Caco-2 (cell line): ENCODE measurements at regions not wholly inside any gene's neighbourhood (a gene's known extent, or its start where the extent isn't known, plus 50 kb on each side); places are given as distances from the start of the nearest gene placed in this dataset.

Experiments used
- BruUV-seq: library from RNA; stranded (reverse); fragments of 400-500 nt; replicated peaks from 2 replicates; lab custom pipeline; 2021; lab: Mats Ljungman, UMichigan
- CTCF ChIA-PET: fragments of 300-600 bp; sonication (Branson Sonifier 250); formaldehyde crosslinking; loops from one replicate; lab custom pipeline; 2022; ENCODE audit warnings: antibody characterized with exemption; lab: Charles Lee
- POLR2A ChIA-PET: fragments of 300-600 bp; sonication (Branson Sonifier 250); formaldehyde crosslinking; loops from one replicate; lab custom pipeline; 2022; ENCODE audit warnings: antibody characterized with exemption; lab: Charles Lee
- DNase-seq, 2 experiments: peaks; one replicate each; pipeline versions ENCODE4 v3.0.0 to v3.0.0-alpha.2; 2020 to 2022
- H3K27me3 ChIP-seq: replicated peaks from 2 replicates; pipeline ENCODE4 v1.6.0; 2011; ENCODE audit warnings: low read length; ENCODE audit not compliant: control insufficient read depth, insufficient read depth
- H3K36me3 ChIP-seq: 2 replicates; pipeline ENCODE4 v1.5.1; 2011; ENCODE audit warnings: low read length; ENCODE audit not compliant: control insufficient read depth, insufficient read depth
- H3K4me1 ChIP-seq: fragments of 250-450 bp; sonication (Bioruptor Pico); 2 replicates; pipeline ENCODE4 v1.5.1; 2020; ENCODE audit warnings: mild to moderate bottlenecking
- H3K4me3 ChIP-seq: 2 replicates; pipeline ENCODE4 v1.5.1; 2011; ENCODE audit warnings: low read depth, mild to moderate bottlenecking, control low read depth, low read length
- H3K9me3 ChIP-seq: fragments of 250-450 bp; sonication (Bioruptor Pico); 2 replicates; pipeline ENCODE4 v1.5.1; 2020; ENCODE audit warnings: mild to moderate bottlenecking, moderate library complexity
- H3K27ac Mint-ChIP-seq: one replicate; pipeline ENCODE4 v1.8.0; 2022; ENCODE audit warnings: mixed read lengths; ENCODE audit not compliant: unreplicated experiment
- H3K27me3 Mint-ChIP-seq: one replicate; pipeline ENCODE4 v1.8.0; 2022; ENCODE audit warnings: mixed read lengths; ENCODE audit not compliant: insufficient read depth, unreplicated experiment
- H3K36me3 Mint-ChIP-seq: one replicate; pipeline ENCODE4 v1.8.0; 2022; ENCODE audit warnings: mild to moderate bottlenecking, mixed read lengths; ENCODE audit not compliant: insufficient read depth, unreplicated experiment
- H3K4me1 Mint-ChIP-seq: one replicate; pipeline ENCODE4 v1.8.0; 2022; ENCODE audit warnings: low read depth, mixed read lengths; ENCODE audit not compliant: unreplicated experiment
- H3K4me3 Mint-ChIP-seq: one replicate; pipeline ENCODE4 v1.8.0; 2022; ENCODE audit warnings: mild to moderate bottlenecking, moderate library complexity, mixed read lengths; ENCODE audit not compliant: unreplicated experiment
- H3K9me3 Mint-ChIP-seq: one replicate; pipeline ENCODE4 v1.8.0; 2022; ENCODE audit warnings: mixed read lengths; ENCODE audit not compliant: unreplicated experiment
- intact Hi-C: fragments of 100-400 bp; cut with micrococcal nuclease; formaldehyde crosslinking; loops from one replicate; pipeline ENCODE4 v1.10.0; 2022; ENCODE audit not compliant: unreplicated experiment
- TF ChIP-seq, protein P1 (sequence below), 2 experiments: fragments of 200-600 bp in 1 of 2; IDR thresholded peaks; 1 replicate in 1 of 2; 2 replicates in 1 of 2; pipeline versions ENCODE4 v1.5.1 to v1.8.0; 2011 to 2022; ENCODE audit warnings: antibody characterized with exemption in 1 of 2, control low read depth in 1 of 2, inconsistent platforms in 1 of 2, low read depth in 1 of 2, low read length in 1 of 2, mild to moderate bottlenecking in 1 of 2, moderate library complexity in 1 of 2; ENCODE audit not compliant: insufficient read depth in 1 of 2, severe bottlenecking in 1 of 2, unreplicated experiment in 1 of 2

DNA sequence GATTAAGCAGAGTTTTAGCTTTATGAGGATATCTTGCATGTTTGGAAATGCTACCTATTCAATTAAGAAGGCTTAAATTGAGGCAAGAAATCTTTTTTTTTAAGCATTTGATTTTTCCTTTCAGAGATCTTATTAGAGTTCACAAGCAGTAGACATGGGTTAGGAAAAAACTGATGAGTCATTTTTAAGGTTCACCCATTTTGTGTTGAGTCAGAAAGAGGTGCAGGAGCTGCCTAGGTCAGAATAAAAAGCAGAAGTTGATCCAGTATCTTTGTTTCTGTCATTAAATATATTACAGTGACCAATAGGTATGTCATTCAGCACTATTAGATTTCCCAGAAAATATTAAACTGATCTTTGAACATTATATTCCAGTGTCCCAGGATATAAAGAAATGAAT, 306.8 kb downstream of the LMBRD1 start:
- Mint-ChIP-seq H3K27me3 (no peaks in the 10 kb centered on the region), H3K27ac (no peak overlapping the region), H3K9me3 (peaks cover 10% of the 10 kb centered on the region), H3K36me3 (no peaks in the 10 kb centered on the region), H3K4me3 (no peak overlapping the region), H3K4me1 (no peaks in the 10 kb centered on the region)
- no TSS peak for BruUV-seq
- intact Hi-C loops, result loop anchor here (10.0 kb wide), 1 partner anchor 615 kb away; no protein-coding TSS in a partner anchor
- Histone ChIP-seq H3K36me3 (no peaks in the 10 kb centered on the region), H3K9me3 (peaks cover 9% of the 10 kb centered on the region; the same call in 1 of the 2 replicates), H3K27me3 (no peaks in the 10 kb centered on the region), H3K4me1 (no peaks in the 10 kb centered on the region), H3K4me3 (no peak overlapping the region)
- ChIA-PET CTCF (no interaction called here), POLR2A (no interaction called here)
- TF ChIP-seq, protein P1, sequence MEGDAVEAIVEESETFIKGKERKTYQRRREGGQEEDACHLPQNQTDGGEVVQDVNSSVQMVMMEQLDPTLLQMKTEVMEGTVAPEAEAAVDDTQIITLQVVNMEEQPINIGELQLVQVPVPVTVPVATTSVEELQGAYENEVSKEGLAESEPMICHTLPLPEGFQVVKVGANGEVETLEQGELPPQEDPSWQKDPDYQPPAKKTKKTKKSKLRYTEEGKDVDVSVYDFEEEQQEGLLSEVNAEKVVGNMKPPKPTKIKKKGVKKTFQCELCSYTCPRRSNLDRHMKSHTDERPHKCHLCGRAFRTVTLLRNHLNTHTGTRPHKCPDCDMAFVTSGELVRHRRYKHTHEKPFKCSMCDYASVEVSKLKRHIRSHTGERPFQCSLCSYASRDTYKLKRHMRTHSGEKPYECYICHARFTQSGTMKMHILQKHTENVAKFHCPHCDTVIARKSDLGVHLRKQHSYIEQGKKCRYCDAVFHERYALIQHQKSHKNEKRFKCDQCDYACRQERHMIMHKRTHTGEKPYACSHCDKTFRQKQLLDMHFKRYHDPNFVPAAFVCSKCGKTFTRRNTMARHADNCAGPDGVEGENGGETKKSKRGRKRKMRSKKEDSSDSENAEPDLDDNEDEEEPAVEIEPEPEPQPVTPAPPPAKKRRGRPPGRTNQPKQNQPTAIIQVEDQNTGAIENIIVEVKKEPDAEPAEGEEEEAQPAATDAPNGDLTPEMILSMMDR (IDR thresholded peaks at IDR 0.05; ENCODE audit: insufficient read depth in 1 of 2, low read depth in 1 of 2, low read length in 1 of 2, severe bottlenecking in 1 of 2, unreplicated experiment in 1 of 2), result no peak
- DNase-seq, result no peak

DNA sequence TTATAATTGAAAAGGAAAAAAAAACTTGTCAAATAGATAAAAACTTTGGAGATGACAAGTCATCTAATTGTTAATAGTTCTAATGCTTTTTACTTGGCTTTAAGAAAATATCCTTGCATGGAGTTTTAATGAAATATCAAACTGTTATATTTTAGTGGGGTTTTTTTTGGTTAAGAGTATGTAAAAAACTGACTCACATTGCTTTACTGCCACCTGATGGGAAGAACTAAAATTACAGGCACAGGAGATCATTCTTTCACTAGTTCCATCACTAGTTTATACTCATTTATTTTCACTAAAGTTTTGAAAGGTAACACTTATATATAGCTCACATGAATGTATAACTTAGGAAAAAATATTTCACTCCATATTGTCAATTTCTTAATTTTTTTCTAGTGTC, 309.1 kb downstream of the LMBRD1 start:
- no peaks in the 10 kb centered on the region for H3K4me1 ChIP-seq
- peaks cover 6% of the 10 kb centered on the region for H3K27me3 Mint-ChIP-seq
- H3K4me1 Mint-ChIP-seq, result no peaks in the 10 kb centered on the region
- H3K4me3 ChIP-seq, result no peak overlapping the region
- no TSS peak for BruUV-seq
- H3K36me3 Mint-ChIP-seq, result no peaks in the 10 kb centered on the region
- no peaks in the 10 kb centered on the region for H3K27me3 ChIP-seq
- no peaks in the 10 kb centered on the region for H3K36me3 ChIP-seq
- no peak overlapping the region for H3K4me3 Mint-ChIP-seq
- H3K9me3 ChIP-seq, result peaks cover 9% of the 10 kb centered on the region; the same call in 1 of the 2 replicates
- H3K9me3 Mint-ChIP-seq, result peaks cover 10% of the 10 kb centered on the region
- CTCF ChIA-PET, result no interaction called here
- H3K27ac Mint-ChIP-seq, result no peak overlapping the region
- intact Hi-C loops, result loop anchor here (10.0 kb wide), 1 partner anchor 613 kb away; no protein-coding TSS in a partner anchor
- POLR2A ChIA-PET, result no interaction called here
- TF ChIP-seq, protein P1 (IDR thresholded peaks at IDR 0.05; ENCODE audit: insufficient read depth in 1 of 2, low read depth in 1 of 2, low read length in 1 of 2, severe bottlenecking in 1 of 2, unreplicated experiment in 1 of 2), result peak in 1 of 2 experiments; percentile 8
- no peak for DNase-seq

DNA sequence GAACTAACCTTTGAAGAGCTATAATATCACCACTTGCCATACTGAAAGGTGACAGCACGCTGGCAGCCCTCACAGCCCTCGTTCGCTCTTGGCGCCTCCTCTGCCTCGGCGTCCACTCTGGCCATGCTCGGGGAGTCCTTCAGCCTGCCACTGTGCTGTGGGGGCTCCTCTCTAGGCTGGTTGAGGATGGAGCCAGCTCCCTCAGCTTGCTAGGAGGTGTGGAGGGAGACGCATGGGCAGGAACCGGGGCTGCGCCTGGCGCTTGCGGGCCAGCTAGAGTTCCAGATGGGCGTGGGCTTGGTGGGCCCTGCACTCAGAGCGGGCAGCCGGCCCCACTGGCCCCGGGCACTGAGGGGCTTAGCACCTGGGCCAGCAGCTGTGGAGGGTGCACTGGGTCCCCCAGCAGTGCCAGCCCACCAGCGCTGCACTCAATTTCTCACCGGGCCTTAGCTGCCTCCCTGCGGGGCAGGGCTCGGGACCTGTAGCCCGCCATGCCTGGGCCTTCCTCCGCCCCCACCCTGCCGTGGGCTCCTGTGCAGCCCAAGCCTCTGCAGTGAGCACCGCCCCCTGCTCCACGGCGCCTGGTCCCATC, 329.7 kb downstream of the LMBRD1 start:
- Mint-ChIP-seq H3K27ac (no peak overlapping the region), H3K27me3 (peaks cover 3% of the 10 kb centered on the region), H3K36me3 (no peaks in the 10 kb centered on the region), H3K4me1 (no peaks in the 10 kb centered on the region), H3K9me3 (no peaks in the 10 kb centered on the region), H3K4me3 (no peak overlapping the region)
- no TSS peak for BruUV-seq
- ChIA-PET POLR2A (no interaction called here), CTCF (no interaction called here)
- intact Hi-C loops, result no loop called here
- no peaks in the 10 kb centered on the region for H3K4me1 ChIP-seq
- no peaks in the 10 kb centered on the region for H3K36me3 ChIP-seq
- no peaks in the 10 kb centered on the region for H3K27me3 ChIP-seq
- no peaks in the 10 kb centered on the region for H3K9me3 ChIP-seq
- TF ChIP-seq, protein P1 (IDR thresholded peaks at IDR 0.05; ENCODE audit: insufficient read depth in 1 of 2, low read depth in 1 of 2, low read length in 1 of 2, severe bottlenecking in 1 of 2, unreplicated experiment in 1 of 2), result no peak
- no peak overlapping the region for H3K4me3 ChIP-seq
- DNase-seq, result no peak
